GM18909 (cell line): ENCODE measurements at regions not wholly inside any gene's neighbourhood (a gene's known extent, or its start where the extent isn't known, plus 50 kb on each side); places are given as distances from the start of the nearest gene placed in this dataset.

Experiments
- ATAC-seq: cut with Tn5 transposase; IDR thresholded peaks from one replicate; pipeline ENCODE4 v1.9.1; 2021; ENCODE audit warnings: mild to moderate bottlenecking; ENCODE audit not compliant: unreplicated experiment, poor library complexity

DNA sequence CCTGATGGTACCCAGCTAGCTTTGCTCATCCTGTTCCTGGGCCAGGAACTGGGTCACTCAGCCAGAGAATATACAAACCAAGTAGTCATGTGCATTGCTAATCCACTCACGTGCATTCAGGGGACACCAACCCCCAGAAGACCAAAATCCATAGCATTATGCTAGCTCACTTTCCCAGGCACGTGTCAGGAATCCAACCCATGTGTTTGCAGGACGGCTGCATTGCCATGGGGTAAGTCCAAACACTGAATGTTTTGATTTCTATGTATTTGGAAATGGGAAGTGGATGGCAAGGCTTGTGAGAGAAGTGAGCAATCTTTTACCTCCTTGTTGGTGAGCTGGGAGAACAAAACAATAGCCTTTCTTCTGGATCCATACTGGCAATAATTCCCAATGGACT, 87.1 kb upstream of the FOXN3 start:
- ATAC-seq, result no peak

DNA sequence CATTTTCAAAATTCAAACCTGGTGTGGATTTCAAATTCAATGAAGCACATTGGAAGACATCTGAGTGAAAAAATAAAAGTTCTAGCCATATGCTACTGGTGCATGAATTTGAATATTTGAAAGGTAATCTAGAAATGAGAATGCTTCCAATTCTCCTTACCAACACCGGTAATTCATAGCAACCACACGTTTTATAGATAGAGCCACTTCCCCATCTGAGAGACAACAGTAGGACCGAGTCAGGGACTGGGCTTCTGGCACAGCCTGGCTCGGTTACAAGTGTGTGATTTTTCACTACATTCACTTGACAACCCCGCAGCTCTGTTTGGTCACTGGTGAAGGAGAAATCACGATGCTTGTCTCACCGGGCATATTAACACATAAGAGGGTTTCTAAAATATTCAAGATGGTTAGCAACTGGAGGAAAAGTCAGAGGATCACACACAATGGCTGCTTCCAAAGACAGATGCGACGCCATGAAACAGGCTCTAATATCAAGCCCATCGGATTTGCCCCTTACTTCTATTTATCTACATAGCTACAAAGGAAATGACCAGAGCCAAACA, 86.5 kb upstream of the FOXN3 start:
- peak; percentile 47 for ATAC-seq

DNA sequence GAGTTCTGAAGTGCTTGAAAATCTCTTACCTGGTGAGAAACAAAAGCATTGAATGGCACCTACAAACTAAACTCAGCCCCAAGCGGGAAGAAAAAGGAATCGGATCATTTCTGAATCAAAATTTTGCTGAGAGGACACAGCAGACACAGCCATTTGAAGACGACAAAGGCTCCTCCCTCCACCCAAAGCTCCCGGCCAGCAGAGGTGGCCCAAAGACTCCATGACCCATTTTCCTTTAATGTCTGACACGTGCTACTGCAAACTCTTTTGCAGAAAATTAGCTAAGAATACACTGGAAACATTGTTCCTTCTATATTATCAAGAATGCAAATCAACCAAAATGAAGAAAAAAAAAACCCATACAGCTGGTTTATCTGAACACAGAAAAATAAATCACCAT, 85.9 kb upstream of the FOXN3 start:
- ATAC-seq, result no peak

DNA sequence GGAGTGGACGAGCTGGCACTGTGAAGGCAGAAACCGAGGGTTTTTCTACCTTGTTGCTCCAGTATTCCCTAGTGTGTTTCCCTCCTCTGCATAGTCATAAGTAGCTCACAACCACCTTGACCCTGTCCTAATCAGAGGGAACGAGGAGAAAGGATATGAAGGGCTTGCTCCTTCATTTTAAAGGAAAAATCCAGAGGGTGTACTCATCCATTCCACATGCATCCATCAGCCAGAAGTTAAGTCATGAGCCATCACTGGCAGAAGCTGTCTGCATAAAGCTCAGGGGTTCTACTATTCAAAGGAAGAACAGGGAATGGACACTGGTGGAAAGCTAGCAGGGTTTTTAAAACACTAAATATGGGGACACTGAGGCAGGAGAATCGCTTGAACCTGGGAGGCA, 84.3 kb upstream of the FOXN3 start:
- ATAC-seq, result no peak

DNA sequence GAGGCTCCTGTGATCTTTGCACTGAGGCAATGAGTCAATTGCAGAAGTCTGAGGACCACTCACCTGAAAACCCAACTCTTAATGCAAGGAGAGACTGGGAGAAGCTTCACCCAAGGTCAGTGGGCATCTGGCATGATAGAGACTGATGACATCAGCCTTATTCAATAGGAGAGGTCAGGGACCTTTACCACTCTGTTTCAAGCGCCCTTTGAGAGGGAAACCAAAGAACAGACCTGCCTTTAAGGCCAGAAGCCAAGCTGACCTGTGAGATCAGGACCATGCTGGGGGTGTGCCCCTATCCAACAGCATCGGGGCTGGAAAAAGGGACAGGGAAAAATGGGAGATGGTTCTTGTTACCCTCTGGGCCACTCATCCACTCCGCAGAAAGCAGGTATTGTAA, 83.3 kb upstream of the FOXN3 start:
- no peak for ATAC-seq

DNA sequence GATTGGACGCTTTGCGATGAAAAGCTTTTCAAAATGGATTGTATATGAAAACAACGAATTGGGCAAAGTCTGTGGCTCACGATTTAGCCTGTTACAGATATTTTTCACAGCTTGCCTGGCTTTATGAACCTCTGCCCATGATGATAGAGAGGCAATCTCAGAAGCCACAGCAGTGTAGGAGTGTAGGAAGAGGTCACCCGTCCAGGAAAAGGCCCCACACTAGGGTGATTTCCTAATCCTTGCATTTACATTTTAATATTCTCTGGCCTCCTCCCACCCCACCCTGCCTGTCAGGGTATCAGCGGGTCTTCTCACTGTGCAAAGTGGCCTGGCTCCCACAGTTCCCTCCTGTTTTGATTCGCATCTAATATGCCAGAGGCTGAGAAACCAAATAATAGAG, 81.8 kb upstream of the FOXN3 start:
- no peak for ATAC-seq

DNA sequence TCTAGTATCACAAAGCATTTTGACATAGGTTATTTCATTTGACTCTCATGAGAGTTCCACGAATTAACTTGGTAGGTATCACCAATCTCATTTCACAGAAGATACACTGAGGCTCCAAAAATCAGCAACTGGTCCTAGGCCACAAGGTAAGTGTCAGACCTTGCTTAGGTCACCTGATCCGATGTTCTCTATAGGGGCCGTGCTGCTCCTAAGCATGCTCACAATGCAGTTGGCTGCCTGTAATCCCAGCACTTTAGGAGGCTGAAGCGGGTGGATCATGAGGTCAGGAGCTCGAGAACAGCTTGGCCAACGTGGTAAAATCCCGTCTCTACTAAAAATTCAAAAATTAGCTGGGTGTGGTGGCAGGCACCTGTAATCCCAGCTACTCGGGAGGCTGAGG, 78.7 kb upstream of the FOXN3 start:
- no peak for ATAC-seq

DNA sequence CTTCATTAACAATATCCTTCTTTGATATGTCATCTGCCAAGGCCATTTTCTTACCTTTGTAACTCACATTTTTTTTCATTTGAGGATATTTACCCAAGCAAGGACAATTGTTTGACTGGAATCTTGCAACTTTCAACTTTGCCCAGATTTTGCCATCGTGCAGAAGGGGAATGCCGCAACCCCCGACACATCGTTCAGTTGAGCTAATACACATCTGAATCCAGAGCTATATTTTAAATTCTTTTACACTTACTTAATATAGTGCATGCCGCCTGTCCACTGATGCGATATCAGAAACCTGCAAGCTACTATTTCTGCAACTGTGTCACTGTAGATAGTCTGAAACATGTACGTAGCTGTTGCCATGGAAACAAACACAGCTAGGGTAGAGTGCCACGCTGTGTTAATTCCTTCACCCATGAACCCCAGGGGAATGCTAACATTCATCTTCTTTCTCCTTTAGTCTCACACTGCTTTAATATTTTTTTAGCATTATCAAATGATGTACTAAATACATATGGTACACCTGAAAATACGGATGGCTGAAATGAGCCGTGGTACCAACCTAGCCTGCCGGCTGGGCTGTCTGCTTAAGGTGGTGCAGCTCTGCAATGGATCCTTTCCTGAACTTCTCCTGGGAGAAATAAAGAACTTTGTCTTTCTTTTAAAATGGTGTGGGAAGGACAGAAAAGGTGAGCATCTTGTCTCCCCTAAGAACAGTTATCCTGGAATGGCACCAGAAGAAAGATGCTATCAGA, 77.0 kb upstream of the FOXN3 start:
- ATAC-seq, result peak; percentile 94

DNA sequence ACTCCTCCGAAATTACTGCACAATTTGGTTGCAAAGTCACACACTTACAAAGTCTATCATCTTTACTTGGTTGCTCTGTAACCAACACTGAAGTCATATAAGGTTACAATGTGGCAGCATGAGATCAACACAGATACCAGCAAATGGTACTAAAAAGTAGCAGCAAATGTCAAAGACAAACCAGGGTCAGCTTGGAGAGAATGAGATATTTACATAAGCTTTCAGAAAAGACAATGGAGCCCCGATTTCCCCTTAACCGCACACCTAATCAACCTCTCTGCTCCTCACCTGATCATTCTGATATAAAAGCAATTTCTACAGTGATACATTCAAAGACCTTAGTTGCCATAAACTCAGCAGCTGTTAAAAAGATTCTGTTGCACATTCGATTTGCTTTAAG, 76.4 kb upstream of the FOXN3 start:
- no peak for ATAC-seq

DNA sequence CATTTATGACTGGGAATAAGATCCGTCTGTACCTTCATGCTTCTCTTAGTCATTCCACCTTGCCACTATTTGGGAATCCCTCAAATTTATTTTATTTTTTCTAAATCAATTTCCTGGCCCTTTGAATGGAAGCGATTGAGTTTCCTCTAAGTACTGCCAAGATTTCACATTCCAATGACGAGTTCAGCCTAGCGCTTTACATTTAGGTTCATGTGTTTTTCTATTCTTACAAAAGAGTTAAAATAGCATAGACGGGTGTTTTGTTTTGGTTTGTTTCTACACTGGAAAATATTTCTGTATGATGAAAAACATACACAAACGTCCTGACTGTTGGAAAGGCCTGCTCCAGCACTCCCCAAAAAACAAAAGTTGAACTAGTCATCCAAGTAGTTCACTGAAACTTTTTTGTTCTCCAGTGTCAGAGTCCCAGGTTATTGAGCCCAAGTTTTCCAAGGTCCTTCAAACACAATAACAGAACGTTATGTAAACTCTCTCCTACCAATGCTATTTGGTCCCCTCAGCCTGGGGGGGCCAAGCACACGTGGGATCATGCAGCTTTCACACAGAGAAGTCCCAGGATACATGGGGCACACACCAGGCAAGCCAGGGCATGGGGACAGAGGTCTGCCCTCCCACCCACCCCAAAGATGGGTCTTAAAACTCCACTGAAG, 74.8 kb upstream of the FOXN3 start:
- ATAC-seq, result no peak

DNA sequence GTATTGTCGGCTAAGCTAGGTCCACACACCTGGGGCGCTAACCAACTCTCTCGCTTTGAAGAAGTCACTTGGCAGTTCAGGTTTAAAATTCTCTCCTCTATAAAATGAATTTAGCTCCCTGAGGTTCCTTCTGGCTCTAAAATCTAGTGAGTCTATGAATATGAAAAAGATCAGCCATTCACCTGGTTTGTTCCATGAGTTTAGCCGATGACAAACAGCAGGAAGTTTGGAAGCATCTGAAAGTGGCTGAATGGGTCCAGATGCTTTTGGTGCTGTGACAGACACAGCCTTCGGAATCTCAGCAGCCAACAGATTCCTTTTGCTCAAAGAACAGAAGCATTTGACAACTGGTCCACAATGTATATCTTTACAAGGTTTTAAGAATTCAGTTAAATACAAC, 73.4 kb upstream of the FOXN3 start:
- no peak for ATAC-seq

DNA sequence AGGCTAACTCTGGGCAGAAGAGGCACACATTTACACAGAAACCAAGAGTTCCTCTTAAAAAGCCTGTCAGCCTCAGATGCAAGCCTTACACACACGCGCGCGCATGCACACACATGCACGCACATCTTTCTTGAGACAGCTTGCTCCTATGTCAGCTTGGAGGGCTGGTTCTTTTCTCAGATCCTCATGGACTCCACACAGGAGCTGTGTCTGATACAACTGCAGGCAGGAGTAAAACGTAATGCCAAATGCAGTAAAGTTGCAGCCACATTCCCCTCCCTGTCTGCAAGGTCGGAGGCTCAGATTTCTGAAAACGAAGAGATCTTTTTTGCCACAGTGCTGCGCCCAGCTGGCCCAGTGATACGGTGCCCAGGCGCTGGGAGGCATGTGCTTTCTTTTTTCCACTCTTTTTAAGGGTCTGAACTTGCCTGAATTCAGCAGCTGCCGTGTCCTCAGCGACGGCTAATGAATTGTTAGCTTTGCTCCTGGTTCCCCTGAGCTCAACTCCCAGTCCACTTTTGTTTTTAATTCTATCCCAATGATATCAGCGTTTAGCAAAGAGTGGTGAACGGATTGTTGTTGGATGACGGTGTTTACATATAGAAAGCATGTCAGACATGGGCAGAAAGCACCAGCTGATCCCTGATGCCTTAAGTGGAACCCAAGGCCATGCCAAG, 72.9 kb upstream of the FOXN3 start:
- no peak for ATAC-seq

DNA sequence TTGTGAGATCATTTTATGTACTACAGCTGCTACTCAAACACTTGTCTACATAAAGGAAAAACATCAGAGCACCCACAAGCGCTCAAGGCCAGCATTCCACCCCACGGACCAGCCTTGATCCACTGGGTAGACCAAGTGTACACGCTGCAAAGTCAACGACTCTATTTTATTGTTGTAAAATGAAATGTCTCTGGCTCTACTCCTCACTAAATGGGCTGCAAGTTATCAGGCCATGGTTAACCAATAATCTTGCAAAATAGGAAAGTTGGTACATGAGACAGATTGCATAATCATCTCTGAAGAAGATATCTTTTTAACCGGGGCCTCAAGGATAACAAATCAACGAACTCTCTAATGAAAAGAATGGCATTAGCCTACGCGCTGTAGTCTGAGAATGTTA, 69.9 kb upstream of the FOXN3 start:
- ATAC-seq, result no peak

DNA sequence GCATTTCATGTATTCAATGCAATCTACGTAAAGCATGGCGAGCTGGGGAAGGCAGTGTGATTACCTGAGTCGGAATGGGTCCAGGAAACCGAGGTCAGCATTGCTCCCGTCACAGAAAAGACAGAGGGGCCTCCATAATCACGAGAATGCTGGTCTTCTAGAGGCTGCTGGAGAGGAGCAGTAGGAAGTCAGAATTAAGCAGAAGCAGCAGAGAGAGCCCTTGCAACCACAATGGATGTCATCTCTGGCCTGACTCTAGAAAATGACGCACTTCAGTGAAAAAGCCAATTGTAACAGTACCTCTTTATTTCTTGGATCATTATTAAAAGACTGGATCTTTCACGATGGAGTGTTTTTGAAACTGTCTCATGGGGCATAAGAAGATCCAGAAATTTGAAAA, 69.5 kb upstream of the FOXN3 start:
- no peak for ATAC-seq

DNA sequence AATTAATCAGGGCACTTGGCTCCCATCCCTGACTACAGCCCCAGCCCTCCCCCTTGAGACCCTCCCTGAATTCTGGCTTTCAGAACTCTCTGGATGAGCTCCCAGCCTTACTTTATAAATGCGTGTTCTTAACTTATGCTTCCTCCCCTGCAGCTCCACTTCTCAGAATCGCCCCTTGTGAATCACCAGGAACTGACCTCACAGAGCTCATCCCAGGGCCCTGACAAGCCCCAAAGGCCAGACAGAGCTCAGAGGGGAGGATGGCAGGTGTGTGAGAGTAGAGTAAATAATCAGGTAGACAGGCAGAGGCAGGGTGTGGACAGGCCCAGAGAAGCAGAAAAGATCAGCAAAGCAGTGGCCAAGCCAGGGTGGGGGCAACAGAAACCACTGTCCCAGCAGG, 68.2 kb upstream of the FOXN3 start:
- ATAC-seq, result no peak

DNA sequence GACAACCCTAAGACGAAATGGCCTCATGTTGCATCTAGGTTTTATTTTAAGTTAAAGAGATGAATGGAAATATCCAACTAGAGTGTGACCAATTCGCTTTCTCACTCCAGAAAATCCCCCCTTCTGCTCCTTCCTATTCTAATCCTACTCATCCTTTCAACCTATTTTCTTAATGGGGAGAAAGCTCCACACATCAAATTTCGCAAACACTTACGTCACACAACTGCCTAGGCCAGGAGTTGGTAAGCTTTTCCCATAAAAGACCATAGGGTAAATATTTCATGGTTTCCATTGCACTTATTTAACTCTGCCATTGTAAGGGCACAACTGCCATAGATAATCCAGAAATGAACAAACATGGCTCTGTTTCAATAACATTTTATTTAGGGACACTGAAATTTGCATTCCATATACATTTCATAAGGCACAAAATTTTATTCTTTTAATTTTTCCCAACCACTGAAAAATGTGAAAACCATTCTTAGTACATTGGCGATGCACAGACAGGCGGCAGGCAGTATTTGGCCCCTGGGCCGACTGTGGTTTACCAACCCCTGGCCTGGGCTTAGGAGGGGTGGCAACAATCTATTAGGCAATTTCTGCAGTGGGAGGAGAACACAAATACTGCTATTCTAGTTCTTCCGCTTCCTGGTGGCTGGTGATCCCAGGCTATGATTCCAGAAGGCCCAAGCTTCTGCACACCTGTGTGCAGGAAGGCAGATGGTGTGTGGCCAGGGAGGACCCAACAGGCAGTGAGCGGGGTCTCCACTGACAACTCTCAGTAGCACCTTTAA, 67.2 kb upstream of the FOXN3 start:
- no peak for ATAC-seq

DNA sequence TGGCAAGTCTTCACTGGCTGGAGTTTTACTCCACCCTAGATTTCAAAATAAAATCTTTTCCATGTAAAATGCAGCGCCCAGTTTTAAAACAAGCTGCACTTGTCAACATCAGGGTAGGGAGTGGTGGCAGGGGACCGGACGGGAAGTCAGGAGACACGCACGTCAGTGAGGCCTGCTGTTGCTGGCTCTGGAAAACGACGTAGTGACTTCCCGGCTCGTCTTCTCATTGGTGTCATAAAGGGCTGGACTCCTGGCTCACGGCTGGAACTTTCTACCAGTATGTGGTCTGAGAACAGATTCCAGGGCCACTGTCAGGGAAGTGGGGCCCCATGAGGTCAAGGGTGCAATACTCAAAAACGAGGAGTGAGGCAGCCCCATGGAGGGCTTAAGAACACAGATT, 64.2 kb upstream of the FOXN3 start:
- ATAC-seq, result no peak

DNA sequence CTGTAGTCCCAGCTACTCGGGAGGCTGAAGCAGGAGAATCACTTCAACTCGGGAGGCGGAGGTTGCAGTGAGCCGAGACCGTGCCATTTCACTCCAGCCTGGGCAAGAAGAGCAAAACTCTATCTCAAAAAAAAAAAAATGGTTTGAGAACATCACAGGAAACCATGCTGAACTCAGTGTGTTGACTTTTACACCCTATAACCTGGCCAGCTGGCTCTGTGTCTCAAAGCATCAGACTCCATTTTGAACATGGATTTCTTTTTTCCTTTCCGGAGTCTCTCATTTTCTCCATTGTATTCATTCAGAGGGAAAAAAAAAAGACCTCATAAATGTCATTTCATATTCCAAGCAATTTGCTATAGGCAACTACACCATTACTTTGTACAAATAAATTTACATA, 63.2 kb upstream of the FOXN3 start:
- ATAC-seq, result no peak

DNA sequence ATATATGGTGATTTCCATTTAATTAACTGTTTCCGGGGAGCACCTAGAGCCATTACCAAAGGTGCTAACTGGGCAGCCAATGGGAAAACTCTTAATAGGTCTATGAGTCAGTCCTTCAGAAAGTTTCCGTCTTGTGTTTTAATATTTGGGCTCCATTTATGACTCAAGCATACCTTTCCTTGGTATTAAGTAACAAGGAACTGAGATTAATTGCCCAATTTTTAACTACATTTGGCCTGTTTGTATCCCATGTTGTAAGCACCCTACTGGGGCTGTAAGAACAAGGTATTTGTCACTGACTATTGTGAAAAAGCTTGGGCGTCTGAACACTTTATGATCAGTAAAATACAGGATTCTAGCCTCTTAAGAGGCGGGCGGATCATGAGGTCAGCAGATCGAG, 62.8 kb upstream of the FOXN3 start:
- no peak for ATAC-seq

DNA sequence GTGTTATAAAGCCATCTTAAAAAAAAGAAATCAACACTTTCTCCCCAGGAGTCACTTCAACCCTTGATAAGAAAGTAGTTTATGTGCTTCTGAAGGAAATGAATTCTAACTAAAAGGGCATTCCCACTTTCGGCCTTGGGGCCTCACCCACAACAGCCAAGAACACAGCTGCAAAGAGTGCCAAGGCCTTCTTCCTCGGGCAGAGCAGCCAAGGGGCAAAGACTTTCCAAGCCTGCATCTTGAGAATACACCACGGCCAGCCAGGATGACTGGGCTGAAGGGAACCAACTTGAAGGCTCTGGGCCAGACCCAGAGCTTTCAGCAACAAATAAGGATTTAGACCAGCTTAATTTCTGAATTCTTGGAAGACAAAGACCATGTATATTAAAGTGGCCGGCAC, 60.4 kb upstream of the FOXN3 start:
- no peak for ATAC-seq
